Peyer's patch (tissue), 4 donors: ENCODE measurements at regions not wholly inside any gene's neighbourhood (a gene's known extent, or its start where the extent isn't known, plus 50 kb on each side); places are given as distances from the start of the nearest gene placed in this dataset.

Experiments
- DNase-seq, 3 donors: peaks; one replicate each; pipeline ENCODE4 v3.0.0-alpha.2; 2017 to 2019
- H3K27ac ChIP-seq, 4 donors: fragments of 200-600 bp; sonication (generic); one replicate each; pipeline ENCODE4 v1.5.1; 2016 to 2019
- H3K27me3 ChIP-seq, 2 donors: fragments of 200-600 bp; sonication (generic); one replicate each; pipeline ENCODE4 v1.5.1; 2019
- H3K36me3 ChIP-seq, 3 donors: fragments of 200-600 bp; sonication (generic); one replicate each; pipeline ENCODE4 v1.5.1; 2016 to 2019
- H3K4me1 ChIP-seq, 4 donors: fragments of 200-600 bp; sonication (generic); one replicate each; pipeline ENCODE4 v1.5.1; 2016 to 2019
- H3K4me3 ChIP-seq, 4 donors: fragments of 200-600 bp; sonication (generic); 1 replicate in 3 of 4; 2 replicates in 1 of 4; pipeline ENCODE4 v1.5.1; 2016 to 2019; ENCODE audit warnings: mild to moderate bottlenecking in 1 of 4
- H3K9me3 ChIP-seq, 4 donors: fragments of 200-600 bp; sonication (generic); one replicate each; pipeline ENCODE4 v1.5.1; 2016 to 2019; ENCODE audit warnings: mild to moderate bottlenecking in 1 of 4
- CTCF ChIP-seq, 6 experiments: fragments of 450-650 bp in 4 of 6; fragments of 200-600 bp in 2 of 6; sonication (generic) in 1 of 6; IDR thresholded peaks; one replicate each; pipeline ENCODE4 v1.5.1; 2017 to 2019; ENCODE audit warnings: antibody characterized with exemption in 6 of 6, mild to moderate bottlenecking in 3 of 6, moderate library complexity in 1 of 6
- POLR2A ChIP-seq, 2 donors: fragments of 450-650 bp; IDR thresholded peaks; one replicate each; pipeline ENCODE4 v1.5.1; 2017; ENCODE audit warnings: antibody characterized with exemption in 2 of 2, mild to moderate bottlenecking in 2 of 2, moderate library complexity in 2 of 2

DNA sequence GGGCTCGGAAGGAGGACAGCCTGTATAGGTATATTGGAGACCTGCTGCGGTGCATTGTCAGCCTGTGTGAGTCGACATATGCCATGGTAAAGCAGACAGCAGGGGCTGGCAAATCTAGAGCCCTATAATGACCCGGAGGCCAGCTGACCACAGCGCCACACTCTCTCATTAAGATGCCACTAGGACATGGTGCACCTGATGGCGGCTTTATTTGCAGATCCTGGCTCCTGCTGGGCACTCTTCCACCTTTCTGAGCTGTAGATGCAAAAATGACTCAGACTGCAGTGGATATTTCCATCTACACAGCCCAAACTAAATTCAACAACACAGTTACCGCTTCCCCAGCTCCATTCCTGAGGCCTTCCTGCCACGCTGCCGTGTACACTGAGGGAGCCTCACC, 389.9 kb downstream of the TNS1 start:
- TF ChIP-seq POLR2A (IDR thresholded peaks at IDR 0.05) = no peak
- TF ChIP-seq CTCF (IDR thresholded peaks at IDR 0.05) = no peak
- Histone ChIP-seq H3K36me3 (no peaks in the 10 kb centered on the region), H3K27ac (no peak overlapping the region)

GRCh38 chr2:217612211-217612610, 390.6 kb downstream of the TNS1 start:
- H3K9me3 ChIP-seq = no peaks in the 10 kb centered on the region
- DNase-seq = no peak
- TF ChIP-seq CTCF (IDR thresholded peaks at IDR 0.05) (no peak), POLR2A (IDR thresholded peaks at IDR 0.05) (no peak)
- no peak overlapping the region for H3K27ac ChIP-seq
- no peaks in the 10 kb centered on the region for H3K36me3 ChIP-seq
- H3K4me3 ChIP-seq = no peak overlapping the region
- H3K27me3 ChIP-seq = no peaks in the 10 kb centered on the region
- no peaks in the 10 kb centered on the region for H3K4me1 ChIP-seq

More for the DNA sequence above, 389.9 kb downstream of the TNS1 start:
- DNase-seq = no peak
- Histone ChIP-seq H3K4me3 (no peak overlapping the region), H3K27me3 (no peaks in the 10 kb centered on the region), H3K4me1 (no peaks in the 10 kb centered on the region), H3K9me3 (no peaks in the 10 kb centered on the region)

DNA sequence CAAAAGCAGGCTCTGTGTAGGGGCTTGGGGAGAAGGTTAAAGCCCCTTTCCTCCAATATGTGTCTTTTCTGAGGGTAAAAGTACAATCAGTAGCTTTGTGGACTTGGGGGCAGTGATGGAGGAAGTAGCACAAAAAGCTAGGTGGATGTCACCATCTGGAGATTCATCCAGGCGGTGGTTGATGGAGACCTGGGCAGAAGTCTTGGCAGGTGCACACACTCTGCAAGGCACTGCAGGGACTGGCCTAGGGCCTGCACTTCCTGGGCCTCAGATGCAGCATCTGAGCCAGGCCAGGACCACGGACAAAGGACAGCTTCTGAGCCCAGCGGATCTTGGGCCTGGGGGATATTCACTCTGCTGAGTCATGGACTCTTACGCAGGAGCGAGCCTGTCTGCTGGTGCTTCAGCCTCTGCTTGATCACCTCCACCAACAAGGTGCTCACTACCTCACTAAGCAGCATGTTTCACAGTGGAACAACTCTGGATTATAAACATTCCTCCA, 391.1 kb downstream of the TNS1 start:
- Histone ChIP-seq H3K9me3 (no peaks in the 10 kb centered on the region), H3K36me3 (no peaks in the 10 kb centered on the region), H3K27ac (no peak overlapping the region), H3K4me1 (no peaks in the 10 kb centered on the region), H3K4me3 (no peak overlapping the region), H3K27me3 (no peaks in the 10 kb centered on the region)
- TF ChIP-seq CTCF (IDR thresholded peaks at IDR 0.05) (no peak), POLR2A (IDR thresholded peaks at IDR 0.05) (no peak)
- no peak for DNase-seq

DNA sequence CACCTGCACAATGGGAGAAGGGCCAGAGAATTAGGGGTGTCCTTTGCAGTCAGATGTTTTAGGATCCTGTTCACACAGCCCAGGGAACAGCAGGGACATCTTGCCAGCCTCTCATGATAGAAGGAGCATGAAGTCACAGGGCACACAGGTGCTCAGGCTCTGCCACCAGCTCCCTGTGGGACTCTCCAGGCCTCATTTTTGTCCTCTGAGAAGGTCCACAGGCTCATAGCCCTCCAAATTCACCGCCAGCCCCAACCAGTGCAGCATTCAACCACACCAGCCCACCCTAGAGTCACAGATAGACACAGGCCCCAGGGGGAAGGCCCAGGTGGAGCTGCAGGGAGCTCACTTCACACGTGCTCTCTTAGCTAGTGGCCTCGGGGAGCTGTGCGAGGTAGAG, 391.7 kb downstream of the TNS1 start:
- peak overlapping the region in 1 of 4 donors; percentile 13 for H3K27ac ChIP-seq
- H3K36me3 ChIP-seq = no peaks in the 10 kb centered on the region
- no peaks in the 10 kb centered on the region for H3K9me3 ChIP-seq
- TF ChIP-seq POLR2A (IDR thresholded peaks at IDR 0.05) (no peak), CTCF (IDR thresholded peaks at IDR 0.05) (no peak)
- H3K27me3 ChIP-seq = no peaks in the 10 kb centered on the region
- no peaks in the 10 kb centered on the region for H3K4me1 ChIP-seq
- H3K4me3 ChIP-seq = no peak overlapping the region
- DNase-seq = no peak

DNA sequence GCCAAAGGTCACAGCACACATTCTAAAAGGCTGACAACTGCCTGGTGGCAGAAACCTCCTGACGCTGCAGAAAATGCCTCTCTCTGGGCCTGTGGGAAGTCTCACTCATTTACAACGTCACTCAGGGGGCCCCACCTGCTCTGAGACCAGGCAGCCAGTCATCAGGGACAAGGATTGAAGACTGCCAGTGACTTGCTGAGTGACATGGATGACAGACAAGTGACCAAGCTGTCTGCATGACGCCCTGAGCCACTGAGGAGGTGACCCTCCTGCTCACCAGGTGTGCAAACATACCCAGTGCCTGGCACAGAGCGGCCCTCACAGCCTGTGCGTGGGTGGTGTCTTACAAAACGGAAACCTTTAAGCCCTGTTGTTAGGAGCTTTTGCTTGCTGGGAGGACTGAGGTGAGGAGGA, 392.4 kb downstream of the TNS1 start:
- DNase-seq = peak in 2 of 3 donors; percentile 36 to 55

More for the DNA sequence above, 392.4 kb downstream of the TNS1 start:
- no peak for TF ChIP-seq POLR2A (IDR thresholded peaks at IDR 0.05)
- no peak for TF ChIP-seq CTCF (IDR thresholded peaks at IDR 0.05)
- Histone ChIP-seq H3K9me3 (no peaks in the 10 kb centered on the region), H3K27ac (peak overlapping the region in 1 of 4 donors; percentile 42), H3K27me3 (no peaks in the 10 kb centered on the region), H3K4me1 (no peaks in the 10 kb centered on the region), H3K4me3 (no peak overlapping the region), H3K36me3 (no peaks in the 10 kb centered on the region)
